MV-4-11 (cell line): ENCODE measurements at regions not wholly inside any gene's neighbourhood (a gene's known extent, or its start where the extent isn't known, plus 50 kb on each side); places are given as distances from the start of the nearest gene placed in this dataset.

Experiments
- DNase-seq: peaks from one replicate; lab custom pipeline; 2025; lab: John Stamatoyannopoulos, UW

- DNase-seq, result no peak
Observed at GRCh38 chr3:193987186-193987585, 148.8 kb upstream of the HES1 start.

- DNase-seq, result no peak
Observed at GRCh38 chr3:193989186-193989585, 146.8 kb upstream of the HES1 start.

GRCh38 chr3:193991666-193992424 lies 144.1 kb upstream of the HES1 start:
- DNase-seq, result peak; percentile 81

GRCh38 chr3:193992425-193993037 lies 143.4 kb upstream of the HES1 start:
- no peak for DNase-seq

- no peak for DNase-seq
Observed at GRCh38 chr3:193996221-193996620, 139.7 kb upstream of the HES1 start.

GRCh38 chr3:193996641-193997089 lies 139.3 kb upstream of the HES1 start:
- no peak for DNase-seq

GRCh38 chr3:193997228-193998122 lies 138.5 kb upstream of the HES1 start:
- no peak for DNase-seq

GRCh38 chr3:193998123-193998448 lies 137.9 kb upstream of the HES1 start:
- no peak for DNase-seq

- DNase-seq, result no peak
Observed at GRCh38 chr3:193998628-193999195, 137.2 kb upstream of the HES1 start.

GRCh38 chr3:194000100-194000499 lies 135.8 kb upstream of the HES1 start:
- no peak for DNase-seq

- DNase-seq, result no peak
Observed at GRCh38 chr3:194000712-194001111, 135.2 kb upstream of the HES1 start.

GRCh38 chr3:194001728-194002459 lies 134.1 kb upstream of the HES1 start:
- DNase-seq, result no peak

GRCh38 chr3:194003114-194004057 lies 132.6 kb upstream of the HES1 start:
- DNase-seq, result peak; percentile 97

- no peak for DNase-seq
Observed at GRCh38 chr3:194005930-194006501, 129.9 kb upstream of the HES1 start.

- no peak for DNase-seq
Observed at GRCh38 chr3:194007592-194008337, 128.2 kb upstream of the HES1 start.

GRCh38 chr3:194009019-194009418 lies 126.9 kb upstream of the HES1 start:
- DNase-seq, result no peak

GRCh38 chr3:194009892-194010533 lies 125.9 kb upstream of the HES1 start:
- no peak for DNase-seq

GRCh38 chr3:194011807-194012206 lies 124.1 kb upstream of the HES1 start:
- DNase-seq, result no peak

- DNase-seq, result no peak
Observed at GRCh38 chr3:194013928-194014327, 122.0 kb upstream of the HES1 start.
